IMR-90 (cell line): ENCODE measurements at regions not wholly inside any gene's neighbourhood (a gene's known extent, or its start where the extent isn't known, plus 50 kb on each side); places are given as distances from the start of the nearest gene placed in this dataset.

Source experiments
- ATAC-seq: fragments of 200-7000 bp; cut with Tn5 transposase; 2 replicates; pipeline ENCODE4 v1.9.1; 2020; ENCODE audit warnings: low read depth, mild to moderate bottlenecking, moderate library complexity
- BruUV-seq: library from RNA; stranded (reverse); fragments of 400-500 nt; replicated peaks from 2 replicates; lab custom pipeline; 2021; lab: Mats Ljungman, UMichigan
- CTCF ChIA-PET: fragments of 300-600 bp; formaldehyde crosslinking; extraction: SDS; loops from one replicate; lab custom pipeline; 2021; ENCODE audit warnings: antibody characterized with exemption; lab: Yijun Ruan, JAX
- POLR2A ChIA-PET: fragments of 300-600 bp; sonication (Branson Sonifier 250); formaldehyde crosslinking; loops from one replicate; lab custom pipeline; 2022; ENCODE audit warnings: antibody characterized with exemption; ENCODE audit not compliant: unreplicated experiment; lab: Charles Lee
- DNase-seq: peaks from one replicate; pipeline ENCODE4 v3.0.0; 2013
- H2AFZ ChIP-seq: replicated peaks from 2 replicates; pipeline ENCODE3; 2013; ENCODE audit warnings: low read length, mild to moderate bottlenecking; ENCODE audit not compliant: poor library complexity
- H2AK5ac ChIP-seq: 2 replicates; pipeline ENCODE4 v1.6.1; 2013; ENCODE audit warnings: low read depth, low read length, inconsistent platforms
- H2AK9ac ChIP-seq: replicated peaks from 2 replicates; pipeline ENCODE3; 2013; ENCODE audit warnings: mild to moderate bottlenecking, low read depth, low read length, moderate library complexity; ENCODE audit not compliant: poor library complexity
- H2BK120ac ChIP-seq: 2 replicates; pipeline ENCODE4 v1.6.1; 2013; ENCODE audit warnings: low read depth, low read length, inconsistent platforms
- H2BK15ac ChIP-seq: 3 replicates; pipeline ENCODE4 v1.6.1; 2013; ENCODE audit warnings: low read depth, low read length, inconsistent platforms
- H2BK20ac ChIP-seq: 2 replicates; pipeline ENCODE4 v1.6.1; 2013; ENCODE audit warnings: low read depth, mild to moderate bottlenecking, inconsistent platforms, low read length, moderate library complexity
- H2BK5ac ChIP-seq: 2 replicates; pipeline ENCODE4 v1.6.1; 2013; ENCODE audit warnings: mild to moderate bottlenecking, low read depth, low read length, inconsistent platforms; ENCODE audit not compliant: poor library complexity, severe bottlenecking
- H3K14ac ChIP-seq: replicated peaks from 2 replicates; pipeline ENCODE4 v1.6.1; 2013; ENCODE audit warnings: low read depth, low read length, inconsistent platforms
- H3K18ac ChIP-seq: 2 replicates; pipeline ENCODE4 v1.6.1; 2013; ENCODE audit warnings: low read depth, low read length, control low read depth
- H3K23ac ChIP-seq: 2 replicates; pipeline ENCODE4 v1.6.1; 2013; ENCODE audit warnings: low read depth, low read length, inconsistent platforms
- H3K27ac ChIP-seq: 2 replicates; pipeline ENCODE4 v1.5.1; 2013; ENCODE audit warnings: mild to moderate bottlenecking, control low read depth, low read length; ENCODE audit not compliant: insufficient read depth
- H3K27me3 ChIP-seq: 2 replicates; pipeline ENCODE4 v1.6.1; 2013; ENCODE audit warnings: low read length; ENCODE audit not compliant: control insufficient read depth, insufficient read depth
- H3K36me3 ChIP-seq: 2 replicates; pipeline ENCODE4 v1.6.1; 2013; ENCODE audit warnings: low read length, mixed read lengths; ENCODE audit not compliant: control insufficient read depth, insufficient read depth
- H3K4ac ChIP-seq: 2 replicates; pipeline ENCODE4 v1.6.1; 2013; ENCODE audit warnings: low read depth, low read length, inconsistent platforms
- H3K4me1 ChIP-seq: 2 replicates; pipeline ENCODE4 v1.6.1; 2013; ENCODE audit warnings: low read length, mixed read lengths; ENCODE audit not compliant: control insufficient read depth, insufficient read depth
- H3K4me2 ChIP-seq: 2 replicates; pipeline ENCODE4 v1.6.1; 2013; ENCODE audit warnings: low read depth, mild to moderate bottlenecking, control low read depth, low read length, moderate library complexity
- H3K4me3 ChIP-seq: 2 replicates; pipeline ENCODE4 v1.5.1; 2013; ENCODE audit warnings: low read depth, mild to moderate bottlenecking, control low read depth, low read length, moderate library complexity; ENCODE audit not compliant: insufficient read depth
- H3K56ac ChIP-seq: 2 replicates; pipeline ENCODE4 v1.6.1; 2013; ENCODE audit warnings: low read length, inconsistent platforms; ENCODE audit not compliant: insufficient read depth; ENCODE audit errors: extremely low read depth
- H3K79me1 ChIP-seq, 2 experiments: 2 replicates each; pipeline ENCODE4 v1.6.1; 2013; ENCODE audit warnings: low read length in 2 of 2, inconsistent platforms in 1 of 2, low read depth in 1 of 2
- H3K9ac ChIP-seq: 2 replicates; pipeline ENCODE4 v1.6.1; 2013; ENCODE audit warnings: low read depth, low read length, control low read depth
- H3K9me1 ChIP-seq: 2 replicates; pipeline ENCODE4 v1.6.1; 2013; ENCODE audit warnings: low read length, inconsistent platforms; ENCODE audit not compliant: insufficient read depth
- H3K9me3 ChIP-seq: 2 replicates; pipeline ENCODE4 v1.6.1; 2013; ENCODE audit warnings: low read length; ENCODE audit not compliant: control insufficient read depth, insufficient read depth
- H4K20me1 ChIP-seq: 2 replicates; pipeline ENCODE4 v1.6.1; 2013; ENCODE audit warnings: low read length, inconsistent platforms; ENCODE audit not compliant: insufficient read depth
- H4K5ac ChIP-seq: 2 replicates; pipeline ENCODE4 v1.6.1; 2013; ENCODE audit warnings: mild to moderate bottlenecking, low read depth, low read length, control low read depth
- H4K8ac ChIP-seq, 2 experiments: 2 replicates each; pipeline ENCODE4 v1.6.1; 2013; ENCODE audit warnings: low read depth in 2 of 2, low read length in 2 of 2, control low read depth in 1 of 2, inconsistent platforms in 1 of 2
- H4K91ac ChIP-seq: 2 replicates; pipeline ENCODE4 v1.6.1; 2013; ENCODE audit warnings: low read depth, low read length, inconsistent platforms; ENCODE audit not compliant: insufficient read depth
- BHLHE40 ChIP-seq: fragments of 150-350 bp; IDR thresholded peaks from 2 replicates; pipeline ENCODE4 v1.6.1; 2016; ENCODE audit warnings: mild to moderate bottlenecking, low read depth, low read length
- CEBPB ChIP-seq: IDR thresholded peaks from 2 replicates; pipeline ENCODE4 v1.6.1; 2012; ENCODE audit warnings: low read depth, low read length, improper control_type of control experiment
- CHD1 ChIP-seq: IDR thresholded peaks from 2 replicates; pipeline ENCODE4 v1.6.1; 2012; ENCODE audit warnings: low read depth, low read length, improper control_type of control experiment
- FOS ChIP-seq: fragments of 150-350 bp; IDR thresholded peaks from 2 replicates; pipeline ENCODE4 v1.6.1; 2016; ENCODE audit warnings: low read depth, low read length
- MAFK ChIP-seq: IDR thresholded peaks from 2 replicates; pipeline ENCODE4 v1.6.1; 2012; ENCODE audit warnings: low read depth, low read length, improper control_type of control experiment
- MAZ ChIP-seq: IDR thresholded peaks from 2 replicates; pipeline ENCODE4 v1.6.1; 2012; ENCODE audit warnings: low read depth, mild to moderate bottlenecking, low read length, improper control_type of control experiment, moderate library complexity, borderline replicate concordance
- MXI1 ChIP-seq: IDR thresholded peaks from 2 replicates; pipeline ENCODE4 v1.6.1; 2012; ENCODE audit warnings: low read depth, mild to moderate bottlenecking, low read length, moderate library complexity, borderline replicate concordance
- NFE2L2 ChIP-seq: fragments of 150-350 bp; IDR thresholded peaks from 2 replicates; pipeline ENCODE4 v1.6.1; 2016; ENCODE audit warnings: low read depth, mild to moderate bottlenecking, low read length
- POLR2A ChIP-seq: IDR thresholded peaks from 2 replicates; pipeline ENCODE4 v1.6.1; 2012; ENCODE audit warnings: mild to moderate bottlenecking, low read depth, low read length
- RAD21 ChIP-seq: IDR thresholded peaks from 2 replicates; pipeline ENCODE4 v1.6.1; 2012; ENCODE audit warnings: low read length, improper control_type of control experiment
- RCOR1 ChIP-seq: IDR thresholded peaks from 2 replicates; pipeline ENCODE4 v1.6.1; 2012; ENCODE audit warnings: mild to moderate bottlenecking, low read length, improper control_type of control experiment; ENCODE audit not compliant: insufficient replicate concordance
- RFX5 ChIP-seq: IDR thresholded peaks from 2 replicates; pipeline ENCODE4 v1.8.0; 2012; ENCODE audit warnings: low read depth, mild to moderate bottlenecking, low read length, moderate library complexity
- SMC3 ChIP-seq: fragments of 150-350 bp; IDR thresholded peaks from 2 replicates; pipeline ENCODE4 v1.6.1; 2016; ENCODE audit warnings: low read depth, mild to moderate bottlenecking, antibody characterized with exemption, low read length, moderate library complexity
- USF2 ChIP-seq: fragments of 150-350 bp; IDR thresholded peaks from 2 replicates; pipeline ENCODE4 v1.6.1; 2017; ENCODE audit warnings: mild to moderate bottlenecking, antibody characterized with exemption, low read length, low read depth
- WGBS, 2 experiments: methylation state at CpG; one replicate each; pipeline versions ENCODE4 v1.1.5 to v1.1.7; 2013; ENCODE audit warnings: missing lambda C conversion rate in 2 of 2; ENCODE audit not compliant: insufficient read length in 1 of 2; ENCODE audit errors: extremely low coverage in 2 of 2; 5-methylcytosine and 5-hydroxymethylcytosine counted together
- dilution Hi-C: fragments of 300-500 bp; cut with HindIII; formaldehyde crosslinking; loops from one replicate; pipeline ENCODE4 v1.14.3; 2018; ENCODE audit warnings: low sequenced_read_pairs; ENCODE audit not compliant: unreplicated experiment
- in situ Hi-C: fragments of 300-500 bp; cut with MboI; formaldehyde crosslinking; loops from 3 replicates; pipeline ENCODE4 v1.14.3; 2019; ENCODE audit warnings: low sequenced_read_pairs, inconsistent platforms, mixed read lengths
- intact Hi-C: fragments of 100-400 bp; cut with micrococcal nuclease; formaldehyde crosslinking; loops from 2 replicates; pipeline ENCODE4 v1.10.0; 2022
- TF ChIP-seq, protein P1 (sequence below): fragments of 150-350 bp; IDR thresholded peaks from 2 replicates; pipeline ENCODE4 v1.6.1; 2016; ENCODE audit warnings: low read depth, mild to moderate bottlenecking, low read length, moderate library complexity, borderline replicate concordance
- TF ChIP-seq, protein P2 (sequence below): conservative IDR thresholded peaks from 2 replicates; pipeline ENCODE4 v1.5.1; 2012; ENCODE audit warnings: mild to moderate bottlenecking, low read depth, low read length, improper control_type of control experiment

- no peak for TF ChIP-seq RFX5
- no peak for TF ChIP-seq POLR2A
- no peak for TF ChIP-seq CEBPB
- TF ChIP-seq, protein P1, sequence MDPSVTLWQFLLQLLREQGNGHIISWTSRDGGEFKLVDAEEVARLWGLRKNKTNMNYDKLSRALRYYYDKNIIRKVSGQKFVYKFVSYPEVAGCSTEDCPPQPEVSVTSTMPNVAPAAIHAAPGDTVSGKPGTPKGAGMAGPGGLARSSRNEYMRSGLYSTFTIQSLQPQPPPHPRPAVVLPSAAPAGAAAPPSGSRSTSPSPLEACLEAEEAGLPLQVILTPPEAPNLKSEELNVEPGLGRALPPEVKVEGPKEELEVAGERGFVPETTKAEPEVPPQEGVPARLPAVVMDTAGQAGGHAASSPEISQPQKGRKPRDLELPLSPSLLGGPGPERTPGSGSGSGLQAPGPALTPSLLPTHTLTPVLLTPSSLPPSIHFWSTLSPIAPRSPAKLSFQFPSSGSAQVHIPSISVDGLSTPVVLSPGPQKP = no peak
- TF ChIP-seq BHLHE40 = no peak
- TF ChIP-seq RAD21 = no peak
- TF ChIP-seq, protein P2, sequence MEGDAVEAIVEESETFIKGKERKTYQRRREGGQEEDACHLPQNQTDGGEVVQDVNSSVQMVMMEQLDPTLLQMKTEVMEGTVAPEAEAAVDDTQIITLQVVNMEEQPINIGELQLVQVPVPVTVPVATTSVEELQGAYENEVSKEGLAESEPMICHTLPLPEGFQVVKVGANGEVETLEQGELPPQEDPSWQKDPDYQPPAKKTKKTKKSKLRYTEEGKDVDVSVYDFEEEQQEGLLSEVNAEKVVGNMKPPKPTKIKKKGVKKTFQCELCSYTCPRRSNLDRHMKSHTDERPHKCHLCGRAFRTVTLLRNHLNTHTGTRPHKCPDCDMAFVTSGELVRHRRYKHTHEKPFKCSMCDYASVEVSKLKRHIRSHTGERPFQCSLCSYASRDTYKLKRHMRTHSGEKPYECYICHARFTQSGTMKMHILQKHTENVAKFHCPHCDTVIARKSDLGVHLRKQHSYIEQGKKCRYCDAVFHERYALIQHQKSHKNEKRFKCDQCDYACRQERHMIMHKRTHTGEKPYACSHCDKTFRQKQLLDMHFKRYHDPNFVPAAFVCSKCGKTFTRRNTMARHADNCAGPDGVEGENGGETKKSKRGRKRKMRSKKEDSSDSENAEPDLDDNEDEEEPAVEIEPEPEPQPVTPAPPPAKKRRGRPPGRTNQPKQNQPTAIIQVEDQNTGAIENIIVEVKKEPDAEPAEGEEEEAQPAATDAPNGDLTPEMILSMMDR = no peak
- no peak for TF ChIP-seq NFE2L2
- no peak for TF ChIP-seq FOS
- no peak for TF ChIP-seq RCOR1
- TF ChIP-seq MXI1 = no peak
- TF ChIP-seq MAZ = no peak
- TF ChIP-seq SMC3 = no peak
- no peak for TF ChIP-seq MAFK
- TF ChIP-seq USF2 = no peak
- TF ChIP-seq CHD1 = no peak
- BruUV-seq = no TSS peak
- in situ Hi-C loops = no loop called here
Observed at GRCh38 chr12:63040526-63041220, 105.7 kb upstream of the PPM1H start.

More at GRCh38 chr12:63040526-63041220, 105.7 kb upstream of the PPM1H start:
- no peak overlapping the region for H3K56ac ChIP-seq
- H2BK120ac ChIP-seq = no peak overlapping the region
- no peak overlapping the region for H4K8ac ChIP-seq
- ChIA-PET CTCF (no interaction called here), POLR2A (no interaction called here)
- H2AK5ac ChIP-seq = no peak overlapping the region
- H3K27me3 ChIP-seq = no peaks in the 10 kb centered on the region
- H2BK5ac ChIP-seq = no peak overlapping the region
- H3K4ac ChIP-seq = no peak overlapping the region
- no peak overlapping the region for H3K4me3 ChIP-seq
- H4K20me1 ChIP-seq = no peaks in the 10 kb centered on the region
- no peak overlapping the region for H2AFZ ChIP-seq
- H3K4me2 ChIP-seq = no peak overlapping the region
- intact Hi-C loops = no loop called here
- dilution Hi-C loops = no loop called here
- H3K9me3 ChIP-seq = no peaks in the 10 kb centered on the region
- H3K4me1 ChIP-seq = no peaks in the 10 kb centered on the region
- H4K5ac ChIP-seq = no peak overlapping the region
- no peaks in the 10 kb centered on the region for H3K79me1 ChIP-seq
- no peaks in the 10 kb centered on the region for H3K36me3 ChIP-seq
- H2BK15ac ChIP-seq = no peak overlapping the region
- no CpG with 5 or more reads among the region's 5 CpGs for WGBS, 2 experiments
- H3K9me1 ChIP-seq = no peaks in the 10 kb centered on the region
- no peak overlapping the region for H2BK20ac ChIP-seq
- H3K18ac ChIP-seq = no peak overlapping the region
- H3K27ac ChIP-seq = no peak overlapping the region
- no peak overlapping the region for H3K9ac ChIP-seq
- DNase-seq = no peak
- no peak overlapping the region for H3K23ac ChIP-seq
- H2AK9ac ChIP-seq = no peak overlapping the region
- no peak overlapping the region for H3K14ac ChIP-seq
- no peak for ATAC-seq
- no peak overlapping the region for H4K91ac ChIP-seq
